DND-41 (cell line): ENCODE measurements at regions not wholly inside any gene's neighbourhood (a gene's known extent, or its start where the extent isn't known, plus 50 kb on each side); places are given as distances from the start of the nearest gene placed in this dataset.

Experiments used
- CTCF ChIP-seq: IDR thresholded peaks from 2 replicates; pipeline ENCODE4 v1.5.1; 2012; ENCODE audit warnings: borderline replicate concordance, low read length, moderate library complexity, mild to moderate bottlenecking; ENCODE audit not compliant: poor library complexity, severe bottlenecking; ENCODE audit errors: extremely low read depth
- EZH2 ChIP-seq: IDR thresholded peaks from 3 replicates; pipeline ENCODE4 v1.6.1; 2012; ENCODE audit warnings: borderline replicate concordance, low read depth, mild to moderate bottlenecking, moderate library complexity, low read length, inconsistent platforms; ENCODE audit not compliant: severe bottlenecking

DNA sequence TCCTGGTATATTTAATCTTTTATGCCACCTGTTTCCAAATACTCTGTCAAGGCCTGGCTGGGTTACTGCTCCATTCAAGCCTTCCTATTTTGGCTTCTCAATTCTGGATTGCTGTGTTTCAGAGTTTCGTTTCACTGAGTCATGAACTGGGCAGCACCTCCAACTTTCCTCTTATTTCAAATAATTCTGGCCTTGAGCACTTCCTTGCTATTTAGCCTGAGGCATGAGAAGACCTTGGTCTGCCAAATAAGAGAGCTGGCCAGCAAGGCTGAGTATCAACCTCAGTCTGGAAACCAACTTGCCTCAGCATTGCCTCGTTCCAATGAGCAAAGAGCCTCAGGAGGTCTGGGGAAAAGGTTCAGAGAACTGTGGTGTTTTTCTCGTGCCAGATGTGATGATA, 66.6 kb downstream of the TNFAIP3 start:
- no peak for TF ChIP-seq CTCF
- no peak for TF ChIP-seq EZH2
